A549 (cell line): ENCODE measurements at regions not wholly inside any gene's neighbourhood (a gene's known extent, or its start where the extent isn't known, plus 50 kb on each side); places are given as distances from the start of the nearest gene placed in this dataset.

Experiments used
- ATAC-seq, 2 experiments: fragments of 200-7000 bp in 1 of 2; fragments of >200 bp in 1 of 2; cut with Nextera tagmentation in 1 of 2; cut with Tn5 transposase in 1 of 2; 3 replicates each; pipeline versions ENCODE4 v1.8.0 to v1.9.1; 2018 to 2020; ENCODE audit warnings: mild to moderate bottlenecking in 1 of 2, moderate library complexity in 1 of 2
- CTCF ChIA-PET: fragments of 300-600 bp; sonication (Branson Sonifier 250); formaldehyde crosslinking; extraction: SDS; loops from one replicate; lab custom pipeline; 2021; ENCODE audit warnings: antibody characterized with exemption, inconsistent platforms; lab: Yijun Ruan, JAX
- POLR2A ChIA-PET: fragments of 350-600 bp; formaldehyde crosslinking; extraction: SDS; loops from one replicate; lab custom pipeline; 2021; ENCODE audit warnings: antibody characterized with exemption, inconsistent platforms; lab: Yijun Ruan, JAX
- DNase-seq, 2 experiments: peaks; one replicate each; pipeline versions ENCODE4 v3.0.0 to v3.0.0-alpha.2; 2011 to 2016; ENCODE audit warnings: low read depth in 1 of 2, low spot score in 1 of 2
- FAIRE-seq: peaks from 2 replicates; lab custom pipeline; 2011; peaks lifted over from hg19 to GRCh38; lab: Jason Lieb, UNC
- H3K27ac ChIP-seq, 2 experiments: fragments of >200 bp; sonication (Bioruptor Twin); formaldehyde crosslinking; 3 replicates each; pipeline ENCODE4 v1.5.1; 2016 to 2017
- H3K4me1 ChIP-seq: fragments of >200 bp; sonication (Bioruptor Twin); formaldehyde crosslinking; 3 replicates; pipeline ENCODE4 v1.6.1; 2016
- H3K4me2 ChIP-seq: fragments of >200 bp; sonication (Bioruptor Twin); formaldehyde crosslinking; 3 replicates; pipeline ENCODE4 v1.6.1; 2016
- H3K4me3 ChIP-seq: fragments of >200 bp; sonication (Bioruptor Twin); formaldehyde crosslinking; 3 replicates; pipeline ENCODE4 v1.5.1; 2016
- H3K9me3 ChIP-seq: fragments of >200 bp; sonication (Bioruptor Twin); formaldehyde crosslinking; 3 replicates; pipeline ENCODE4 v1.6.1; 2016
- BHLHE40 ChIP-seq: IDR thresholded peaks from 2 replicates; pipeline ENCODE4 v1.6.1; 2012; ENCODE audit warnings: low read depth, low read length, inconsistent platforms
- CEBPB ChIP-seq, 2 experiments: fragments of >200 bp in 1 of 2; sonication (Bioruptor Twin) in 1 of 2; formaldehyde crosslinking in 1 of 2; IDR thresholded peaks; 2 replicates each; pipeline ENCODE4 v1.6.1; 2012 to 2016
- CHD4 ChIP-seq: fragments of 200-600 bp; sonication (generic); IDR thresholded peaks from 2 replicates; pipeline ENCODE4 v1.6.1; 2016; ENCODE audit warnings: antibody characterized with exemption, mild to moderate bottlenecking, borderline replicate concordance
- CTCF ChIP-seq: fragments of >200 bp; sonication (Bioruptor Twin); formaldehyde crosslinking; IDR thresholded peaks from 3 replicates; pipeline ENCODE4 v1.5.1; 2016
- E2F6 ChIP-seq: IDR thresholded peaks from 2 replicates; pipeline ENCODE4 v1.6.1; 2012; ENCODE audit warnings: low read depth, borderline replicate concordance
- ELK1 ChIP-seq: fragments of 150-350 bp; IDR thresholded peaks from 2 replicates; pipeline ENCODE4 v1.6.1; 2014; ENCODE audit warnings: low read depth, mild to moderate bottlenecking, low read length
- FOSL2 ChIP-seq, 2 experiments: fragments of 450-650 bp in 1 of 2; fragments of >200 bp in 1 of 2; sonication (Bioruptor Twin) in 1 of 2; formaldehyde crosslinking; IDR thresholded peaks; 2 replicates each; pipeline versions ENCODE4 v1.5.0 to v1.6.1; 2016 to 2020; ENCODE audit warnings: mild to moderate bottlenecking in 1 of 2, moderate library complexity in 1 of 2
- HOXB5 ChIP-seq: fragments of 250-450 bp; sonication (Bioruptor Pico); IDR thresholded peaks from 2 replicates; pipeline ENCODE4 v1.5.0; 2020; ENCODE audit warnings: mild to moderate bottlenecking, moderate library complexity
- JUNB ChIP-seq: fragments of >200 bp; sonication (Bioruptor Twin); formaldehyde crosslinking; IDR thresholded peaks from 2 replicates; pipeline ENCODE4 v1.6.1; 2016
- MAFK ChIP-seq: fragments of 450-650 bp; IDR thresholded peaks from 2 replicates; pipeline ENCODE4 v1.6.1; 2014; ENCODE audit not compliant: partially characterized antibody
- NR3C1 ChIP-seq: fragments of >200 bp; sonication (Bioruptor Twin); formaldehyde crosslinking; IDR thresholded peaks from 3 replicates; pipeline ENCODE4 v1.6.1; 2017
- PHF8 ChIP-seq: fragments of 200-600 bp; sonication (generic); IDR thresholded peaks from 2 replicates; pipeline ENCODE4 v1.6.1; 2016; ENCODE audit warnings: low read depth, mild to moderate bottlenecking, antibody characterized with exemption, moderate library complexity, borderline replicate concordance
- POLR2A ChIP-seq: IDR thresholded peaks from 2 replicates; pipeline ENCODE4 v1.6.1; 2012; ENCODE audit warnings: mild to moderate bottlenecking, low read length
- POLR2AphosphoS2 ChIP-seq: conservative IDR thresholded peaks from 2 replicates; pipeline ENCODE4 v1.6.1; 2012; ENCODE audit warnings: low read length, improper control_type of control experiment, inconsistent platforms
- RARB ChIP-seq: fragments of 250-450 bp; sonication (Bioruptor Pico); IDR thresholded peaks from 2 replicates; pipeline ENCODE4 v1.8.0; 2021; ENCODE audit warnings: mild to moderate bottlenecking, moderate library complexity
- REST ChIP-seq: fragments of 200-600 bp; sonication (generic); IDR thresholded peaks from 2 replicates; pipeline ENCODE4 v1.6.1; 2016; ENCODE audit warnings: antibody characterized with exemption, mild to moderate bottlenecking, moderate library complexity
- RFX5 ChIP-seq: fragments of 450-650 bp; IDR thresholded peaks from 2 replicates; pipeline ENCODE4 v1.7.1; 2014; ENCODE audit warnings: antibody characterized with exemption, mild to moderate bottlenecking, moderate library complexity
- RNF2 ChIP-seq: fragments of 200-600 bp; sonication (generic); IDR thresholded peaks from 2 replicates; pipeline ENCODE4 v1.6.1; 2016; ENCODE audit warnings: low read depth, mild to moderate bottlenecking, antibody characterized with exemption, moderate library complexity, borderline replicate concordance
- SMC3 ChIP-seq: fragments of >200 bp; sonication (Bioruptor Twin); formaldehyde crosslinking; IDR thresholded peaks from 3 replicates; pipeline ENCODE4 v1.6.1; 2018; ENCODE audit warnings: inconsistent platforms
- ZFP36 ChIP-seq: fragments of 450-650 bp; IDR thresholded peaks from 2 replicates; pipeline ENCODE4 v1.6.1; 2014; ENCODE audit warnings: borderline replicate concordance; ENCODE audit not compliant: partially characterized antibody
- WGBS: methylation state at CpG from one replicate; pipeline ENCODE4 v1.1.6; 2017; ENCODE audit errors: missing lambda C conversion rate; 5-methylcytosine and 5-hydroxymethylcytosine counted together

GRCh38 chr11:88012456-88012855 lies 162.8 kb downstream of the RAB38 start:
- Histone ChIP-seq H3K9me3 (no peaks in the 10 kb centered on the region), H3K4me3 (no peak overlapping the region), H3K4me2 (no peak overlapping the region), H3K4me1 (no peaks in the 10 kb centered on the region), H3K27ac (no peak overlapping the region)
- no peak for FAIRE-seq
- ChIA-PET POLR2A (no interaction called here), CTCF (interaction anchor here (0.8 to 2.4 kb wide), 2 partner anchors 219 to 532 kb away, joined by 3 to 10 read pairs; no protein-coding TSS in a partner anchor)
- TF ChIP-seq MAFK (peak; percentile 58), SMC3 (no peak), POLR2A (no peak)
- DNase-seq, result no peak
- ATAC-seq, result no peak
- 59% methylated on average over 1 of the region's 1 CpG for WGBS

- Histone ChIP-seq H3K27ac (no peak overlapping the region), H3K9me3 (no peaks in the 10 kb centered on the region), H3K4me3 (no peak overlapping the region), H3K4me2 (no peak overlapping the region), H3K4me1 (no peaks in the 10 kb centered on the region)
- DNase-seq (no peak), FAIRE-seq (no peak), ATAC-seq (no peak)
- 84% methylated on average over 2 of the region's 2 CpGs for WGBS
- ChIA-PET POLR2A (no interaction called here), CTCF (no interaction called here)
- no peak for TF ChIP-seq POLR2AphosphoS2
- no peak for TF ChIP-seq E2F6
- TF ChIP-seq RFX5, result no peak
- TF ChIP-seq JUNB, result no peak
- TF ChIP-seq HOXB5, result no peak
- TF ChIP-seq ZFP36, result no peak
- no peak for TF ChIP-seq SMC3
- TF ChIP-seq CTCF, result no peak
- no peak for TF ChIP-seq BHLHE40
- TF ChIP-seq REST, result no peak
- no peak for TF ChIP-seq RARB (CRISPR knock-in tag)
- no peak for TF ChIP-seq CEBPB (IDR thresholded peaks at IDR 0.05)
- TF ChIP-seq CHD4, result no peak
- TF ChIP-seq PHF8, result no peak
- TF ChIP-seq NR3C1, result no peak
- no peak for TF ChIP-seq ELK1
- no peak for TF ChIP-seq FOSL2 (IDR thresholded peaks at IDR 0.05)
- no peak for TF ChIP-seq FOSL2 (CRISPR knock-in tag; IDR thresholded peaks at IDR 0.05)
- TF ChIP-seq RNF2, result no peak
Observed at GRCh38 chr11:87976009-87976408, 199.2 kb downstream of the RAB38 start.
